SK-N-DZ (cell line): ENCODE measurements at regions not wholly inside any gene's neighbourhood (a gene's known extent, or its start where the extent isn't known, plus 50 kb on each side); places are given as distances from the start of the nearest gene placed in this dataset.
"Not testable (repeated sequence)": the region's sequence is repeated elsewhere in the genome, so short reads cannot be mapped to it uniquely, and the experiment has no call there.

Experiments
- DNase-seq: peaks from one replicate; pipeline ENCODE4 v3.0.0-alpha.2; 2015; ENCODE audit warnings: low spot score

DNA sequence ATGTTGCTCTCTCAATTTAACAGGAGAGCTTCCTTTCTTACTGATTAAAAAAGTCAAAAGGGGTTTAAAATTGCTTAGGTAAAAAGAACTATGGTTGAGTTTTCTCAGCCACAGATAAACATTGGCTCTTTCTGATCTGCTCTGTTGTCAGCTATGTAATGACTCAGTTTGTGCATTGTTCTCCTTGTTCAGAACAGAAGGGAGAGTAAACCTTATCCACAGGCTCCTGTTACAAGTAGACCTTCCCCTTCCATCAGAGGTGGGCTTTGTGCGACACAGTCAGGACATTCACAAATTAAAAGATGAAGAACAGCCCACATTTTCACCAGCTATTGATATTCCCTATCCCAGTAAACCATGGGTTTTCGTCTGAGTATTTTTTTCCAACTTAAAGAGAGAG is 236.3 kb upstream of the SEMA6A start:
- no peak for DNase-seq

DNA sequence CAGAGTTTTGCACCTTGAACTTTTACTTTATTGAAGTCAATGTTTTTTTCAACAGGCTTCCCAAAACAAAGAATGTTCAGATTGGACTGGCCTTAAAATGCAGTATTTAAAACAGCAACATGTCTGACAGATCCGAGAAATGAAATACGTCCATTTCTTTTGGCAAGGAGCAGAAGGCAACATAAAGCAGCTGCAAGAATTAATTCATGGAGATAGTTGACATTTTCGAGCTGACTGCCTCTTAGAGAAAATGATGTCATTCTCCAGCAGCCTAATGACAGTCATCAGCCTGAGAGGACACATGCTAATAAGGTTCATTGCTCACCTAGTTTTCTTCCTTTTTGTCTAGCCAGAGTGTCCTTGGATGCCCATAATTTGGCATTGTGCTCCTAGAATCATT is 232.2 kb upstream of the SEMA6A start:
- no peak for DNase-seq

DNA sequence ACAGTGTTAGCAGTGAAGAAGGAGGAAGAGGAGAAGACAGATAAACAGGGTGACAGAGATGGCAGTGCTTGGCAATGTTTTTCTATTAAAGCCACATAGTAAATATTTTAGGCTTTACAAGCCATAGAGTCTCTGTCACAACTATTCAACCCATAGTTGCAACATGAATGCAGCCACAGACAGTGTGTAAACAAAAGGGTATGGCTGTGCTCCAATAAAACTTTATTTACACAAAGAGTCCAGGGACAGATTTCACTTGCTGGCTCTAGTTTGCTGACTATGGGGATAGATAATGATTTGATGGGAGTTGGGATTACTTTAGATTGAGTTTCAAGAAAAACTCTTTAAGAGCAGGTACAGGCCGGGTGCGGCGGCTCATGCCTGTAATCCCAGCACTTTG is 224.8 kb upstream of the SEMA6A start:
- DNase-seq, result no peak

DNA sequence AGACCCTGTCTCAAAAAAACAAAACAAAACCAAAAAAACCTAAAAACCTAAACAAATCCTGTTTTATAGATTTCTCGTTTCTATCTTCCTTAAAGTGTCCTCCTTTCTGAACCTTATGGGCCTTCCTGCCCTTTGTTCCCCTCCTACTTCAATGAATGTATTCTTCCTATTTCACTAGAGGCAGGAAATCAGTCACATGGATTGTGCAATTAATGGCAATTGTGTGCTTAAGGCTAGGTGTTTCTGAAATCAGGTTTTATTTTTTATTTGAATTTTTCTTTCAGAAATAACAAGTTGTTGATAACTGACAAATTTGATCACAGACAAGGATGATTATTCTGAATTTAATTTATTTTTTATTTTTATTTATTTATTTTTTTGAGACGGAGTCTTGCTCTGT is 220.6 kb upstream of the SEMA6A start:
- DNase-seq, result no peak

DNA sequence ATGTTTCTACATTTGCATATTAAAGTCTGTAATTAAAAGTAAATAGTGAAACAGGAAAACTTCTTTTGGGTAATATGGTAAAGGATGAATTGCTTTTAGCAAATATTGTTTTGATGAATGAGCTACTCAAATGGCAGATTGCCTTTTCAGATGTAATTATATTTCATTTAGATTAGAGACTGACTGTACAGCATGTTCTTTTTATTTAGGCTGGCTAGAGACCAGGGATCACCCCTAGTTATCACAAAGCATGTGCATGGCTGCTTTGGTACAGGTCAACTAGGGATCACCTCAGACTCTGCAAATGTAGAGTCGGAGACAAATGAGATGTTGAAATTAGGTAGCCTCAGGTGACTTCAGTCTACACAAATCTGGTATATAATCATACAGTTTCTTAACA is 214.9 kb upstream of the SEMA6A start:
- DNase-seq, result no peak

DNA sequence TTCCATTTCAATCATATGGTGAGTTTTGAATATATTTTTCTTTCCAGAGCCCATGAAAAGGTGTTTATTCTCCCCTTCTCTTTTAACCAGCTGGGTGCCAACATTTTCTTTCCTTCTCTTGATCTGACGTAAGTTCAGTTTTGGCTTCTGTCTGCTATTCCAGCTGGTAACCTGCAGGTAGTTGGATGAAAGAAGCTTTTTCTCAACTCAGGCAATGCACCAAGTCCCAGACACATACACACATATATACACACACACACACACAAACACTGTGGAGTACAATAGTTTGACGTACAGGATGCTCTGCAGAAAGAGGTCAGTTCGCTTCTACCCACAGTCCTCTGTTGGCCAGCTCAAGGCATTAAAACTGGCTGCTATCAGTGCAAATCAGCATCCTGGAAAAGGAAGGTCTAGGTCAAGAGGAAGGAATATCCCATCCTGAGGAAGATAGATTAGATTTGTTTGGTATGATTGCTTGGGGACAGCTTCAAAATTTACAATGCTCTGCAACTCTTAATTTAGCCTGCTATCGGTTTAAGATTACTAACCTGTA is 214.3 kb upstream of the SEMA6A start:
- DNase-seq, result no peak

DNA sequence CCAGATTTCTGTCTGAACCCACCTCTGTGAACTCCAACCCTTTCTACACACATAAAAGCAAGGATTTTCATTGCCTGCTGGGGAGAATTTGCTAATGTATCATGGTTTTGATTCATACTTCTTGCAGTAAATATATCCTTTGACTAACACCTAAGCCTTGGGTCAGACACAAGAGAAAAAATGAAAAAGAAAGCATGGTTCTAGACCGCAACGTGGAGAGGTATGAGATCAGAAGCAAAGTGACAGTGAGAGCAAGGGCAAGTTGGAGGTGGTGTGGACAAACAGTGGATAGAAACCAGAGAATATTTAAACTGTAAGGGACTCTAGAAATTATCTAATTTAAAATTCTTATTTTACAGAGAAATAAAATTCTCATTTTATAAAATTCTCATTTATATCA is 212.9 kb upstream of the SEMA6A start:
- no peak for DNase-seq

DNA sequence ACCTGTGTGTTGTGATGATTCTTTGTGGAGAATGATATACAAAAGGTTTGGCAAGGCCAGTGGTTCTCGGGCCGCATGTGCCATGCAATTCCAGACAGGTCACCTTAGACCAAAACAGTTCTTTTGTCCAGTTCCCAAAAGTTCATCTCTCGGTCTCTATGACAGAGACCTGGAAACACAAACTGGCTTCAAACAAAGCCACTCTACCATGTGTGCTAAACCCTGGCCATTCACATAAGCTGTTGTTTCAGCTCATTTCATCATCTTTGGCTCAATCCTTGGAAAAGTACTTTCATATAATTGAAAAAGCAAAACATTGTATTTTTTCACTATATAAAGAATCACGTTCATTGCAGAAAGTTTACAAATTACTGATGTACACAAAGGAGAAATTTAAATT is 210.5 kb upstream of the SEMA6A start:
- DNase-seq, result no peak

DNA sequence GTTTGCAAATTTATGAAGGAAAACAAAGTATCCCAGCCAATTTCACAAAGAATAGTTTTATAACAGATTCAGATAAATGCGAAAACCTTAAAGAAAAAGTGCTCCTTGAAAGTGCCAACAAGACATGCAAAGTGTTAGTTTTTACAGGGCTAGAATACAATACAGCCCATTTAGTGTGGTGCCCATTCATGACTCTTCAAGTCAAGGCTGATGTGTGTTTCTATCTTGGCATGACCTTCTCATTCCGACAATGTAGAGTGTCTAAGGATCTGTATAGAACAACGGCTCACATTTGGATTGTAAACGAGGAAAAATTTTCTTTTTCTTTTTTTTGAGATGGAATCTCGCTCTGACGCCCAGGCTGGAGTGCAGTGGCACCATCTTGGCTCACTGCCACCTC is 205.2 kb upstream of the SEMA6A start:
- DNase-seq, result no peak

DNA sequence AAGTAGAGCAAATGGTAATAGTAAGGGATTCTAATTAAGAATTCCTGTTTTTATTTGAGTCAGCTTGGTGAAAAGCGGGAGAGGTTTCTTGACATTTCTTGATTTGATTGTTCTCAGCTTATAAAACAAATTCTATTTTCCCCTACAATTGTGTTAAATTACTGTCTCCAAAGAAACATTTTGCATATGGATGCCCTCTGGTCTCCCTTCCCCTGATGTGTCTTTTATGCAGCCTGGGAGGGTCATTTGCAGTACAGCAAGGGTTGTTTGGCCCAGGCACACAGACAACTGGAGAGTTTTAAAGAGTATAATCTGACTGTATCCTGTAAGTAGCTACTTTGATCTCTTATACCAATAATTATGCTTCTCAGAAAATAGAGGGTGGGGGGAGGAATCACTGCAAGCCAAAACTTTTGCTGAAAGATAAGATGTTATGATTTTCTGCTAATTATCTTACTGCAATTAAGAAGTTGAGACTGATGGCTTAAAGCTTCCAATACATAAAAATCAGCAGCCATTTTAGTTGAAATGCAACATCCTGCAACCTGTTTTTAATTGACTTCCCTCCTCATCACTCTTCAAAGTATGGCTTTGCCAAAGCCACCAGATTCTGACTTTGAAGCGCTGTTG is 204.1 kb upstream of the SEMA6A start:
- no peak for DNase-seq

DNA sequence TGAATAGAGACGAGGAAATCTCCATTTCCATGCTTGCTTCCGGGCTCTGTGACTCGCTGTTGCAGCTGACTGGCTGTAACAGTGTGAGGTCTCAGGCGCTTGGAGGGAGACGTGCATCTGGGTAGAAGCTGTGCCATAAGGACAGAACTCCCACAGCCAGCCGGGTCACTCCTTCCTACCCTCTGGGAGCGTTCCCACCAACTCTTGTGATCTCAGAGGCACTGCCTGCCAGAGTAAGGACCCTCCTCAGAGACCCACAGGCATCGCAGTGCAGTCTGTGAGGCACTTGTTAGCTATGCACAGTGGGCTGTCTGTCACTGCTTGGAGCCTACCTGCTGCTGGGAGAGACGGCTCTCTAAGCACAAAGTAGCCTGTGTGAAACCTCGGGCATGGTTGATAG is 203.4 kb upstream of the SEMA6A start:
- peak; percentile 22 for DNase-seq

DNA sequence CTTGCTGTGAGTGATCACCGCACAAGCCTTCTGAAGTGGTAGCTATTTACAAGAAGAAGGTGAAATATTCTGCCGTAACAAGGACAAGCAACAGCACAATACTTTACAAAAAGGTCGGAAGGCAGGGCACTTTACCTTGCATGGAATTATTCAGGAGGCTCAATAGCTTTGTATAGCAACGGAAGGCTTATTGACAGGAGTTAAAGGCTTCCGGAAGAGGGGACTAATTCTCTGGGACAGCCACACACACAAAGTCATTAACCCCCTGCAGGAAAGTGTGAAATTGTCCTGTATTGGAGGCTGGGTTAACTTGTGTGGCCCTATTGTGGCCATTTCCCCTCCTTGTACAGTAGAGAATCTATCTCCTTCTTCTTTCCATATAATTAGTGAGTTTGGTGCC is 199.3 kb upstream of the SEMA6A start:
- no peak for DNase-seq

DNA sequence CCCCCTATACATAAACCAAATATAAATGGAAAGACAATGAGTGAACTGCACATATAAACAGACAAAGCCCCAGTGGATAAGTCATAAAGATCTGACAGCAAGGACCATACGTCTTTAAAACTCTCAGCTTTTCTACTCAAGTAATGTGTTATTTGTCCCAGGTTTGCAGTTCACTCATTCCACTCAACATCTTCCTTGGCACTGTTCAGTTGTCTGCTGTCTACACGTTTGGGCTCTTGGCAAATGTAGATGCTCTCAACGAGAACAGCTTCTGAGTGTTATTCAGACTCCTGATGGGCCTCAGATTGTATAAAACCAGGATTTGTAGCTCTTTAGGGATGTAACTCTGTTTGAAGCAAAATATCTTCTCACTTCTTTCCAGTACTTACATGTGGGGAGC is 198.2 kb upstream of the SEMA6A start:
- DNase-seq, result no peak

DNA sequence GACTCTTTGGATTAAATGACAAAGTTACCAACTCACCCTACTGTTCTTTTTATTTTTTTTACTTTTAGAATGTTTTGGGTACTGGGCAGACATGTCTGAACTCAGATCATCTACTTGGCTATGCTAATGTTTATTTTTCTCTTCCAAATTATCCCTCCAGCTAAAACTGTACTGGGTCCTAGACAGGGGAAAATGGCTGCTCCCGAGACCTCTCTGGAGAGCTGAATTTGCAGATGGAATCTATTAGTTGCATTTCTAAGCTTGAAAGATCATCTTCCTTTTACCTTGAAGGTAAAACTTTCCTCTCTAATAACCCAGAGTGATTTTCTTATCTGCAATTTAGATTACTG is 197.5 kb upstream of the SEMA6A start:
- peak; percentile 24 for DNase-seq

DNA sequence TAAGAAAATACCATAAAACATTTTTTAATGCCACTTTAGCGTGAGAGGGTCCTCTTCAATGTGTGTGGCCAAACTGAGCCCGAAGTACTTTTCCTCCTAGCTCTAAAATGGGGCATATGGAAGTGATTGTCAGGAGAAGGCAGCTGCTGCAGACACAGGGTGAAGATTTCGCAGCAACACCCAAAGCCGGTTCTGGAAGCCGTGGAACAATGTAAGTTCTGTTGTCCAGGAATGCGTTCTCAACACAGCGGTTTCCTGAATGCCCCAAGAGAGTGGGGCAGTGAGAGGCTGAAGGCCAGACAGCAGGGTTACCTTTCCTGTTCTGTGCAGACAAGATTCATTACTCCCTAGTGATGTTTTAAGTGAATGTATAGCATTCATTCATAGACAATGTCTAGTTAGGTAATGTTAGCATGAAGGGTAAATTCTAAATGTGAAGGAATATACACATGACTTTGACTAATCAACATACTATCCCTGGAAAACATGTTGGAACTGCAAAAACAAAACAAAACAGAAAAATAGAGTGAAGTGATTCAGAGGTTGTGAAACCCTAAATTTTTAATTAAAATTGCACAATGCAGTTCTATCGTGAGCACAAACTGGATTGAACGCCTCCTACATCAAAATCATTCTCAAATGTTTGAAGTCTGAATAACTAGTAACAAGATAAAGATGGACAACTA is 197.0 kb upstream of the SEMA6A start:
- no peak for DNase-seq

DNA sequence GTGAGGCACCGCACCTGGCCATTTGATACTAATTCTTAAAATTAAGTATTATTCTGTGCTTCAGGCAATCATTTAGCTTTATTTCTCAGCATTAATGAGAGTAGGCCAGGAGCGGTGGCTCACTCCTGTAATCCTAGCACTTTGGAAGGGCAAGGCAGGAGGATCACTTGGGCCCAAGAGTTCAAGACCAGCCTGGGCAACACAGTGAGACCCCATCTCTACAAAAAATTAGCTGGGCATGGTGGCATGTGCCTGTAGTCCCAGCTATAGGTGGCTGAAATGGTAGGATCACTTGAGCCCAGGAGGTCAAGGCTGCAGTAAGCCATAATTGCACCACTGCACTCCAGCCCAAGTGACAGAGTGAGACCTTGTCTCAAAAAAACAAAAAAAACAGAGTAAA is 195.3 kb upstream of the SEMA6A start:
- DNase-seq, result not testable (repeated sequence)

DNA sequence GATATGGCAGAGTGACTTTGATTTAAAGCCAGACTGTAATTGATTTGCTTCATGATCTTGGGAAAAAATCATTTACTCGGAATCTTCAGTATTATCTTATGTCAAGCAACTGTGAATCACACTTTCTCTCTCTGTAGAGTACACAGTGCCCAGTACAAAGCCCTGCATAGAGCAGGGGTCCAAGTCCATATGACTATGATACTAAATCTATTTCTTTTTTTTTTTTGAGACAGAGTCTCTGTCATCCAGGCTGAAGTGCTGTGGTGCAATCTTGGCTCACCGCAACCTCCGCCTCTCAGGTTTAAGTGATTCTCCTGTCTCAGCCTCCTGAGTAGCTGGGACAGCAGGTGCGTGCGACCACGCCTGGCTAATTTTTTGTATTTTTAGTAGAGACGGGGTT is 194.8 kb upstream of the SEMA6A start:
- DNase-seq, result no peak

DNA sequence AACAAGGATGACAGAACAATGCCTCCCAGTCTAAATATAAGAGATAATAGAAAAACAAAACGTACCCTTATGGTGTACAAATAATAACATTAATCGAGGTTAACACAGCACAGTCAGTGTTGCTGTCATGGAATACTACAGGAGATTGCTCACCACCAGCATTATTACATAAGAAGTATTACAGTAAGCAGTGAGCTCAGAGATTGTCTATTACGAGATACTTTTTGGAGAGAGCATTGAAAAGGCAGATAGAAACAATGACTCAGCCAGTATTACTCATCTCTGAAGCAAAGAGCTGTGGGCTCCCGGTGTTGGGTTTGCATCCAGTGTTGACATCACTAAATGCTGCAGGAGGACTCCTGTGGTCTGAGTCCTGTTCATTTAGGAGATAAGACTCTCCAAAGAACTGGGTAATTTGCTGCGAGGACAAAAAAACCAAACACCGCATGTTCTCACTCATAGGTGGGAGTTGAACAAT is 191.9 kb upstream of the SEMA6A start:
- no peak for DNase-seq

DNA sequence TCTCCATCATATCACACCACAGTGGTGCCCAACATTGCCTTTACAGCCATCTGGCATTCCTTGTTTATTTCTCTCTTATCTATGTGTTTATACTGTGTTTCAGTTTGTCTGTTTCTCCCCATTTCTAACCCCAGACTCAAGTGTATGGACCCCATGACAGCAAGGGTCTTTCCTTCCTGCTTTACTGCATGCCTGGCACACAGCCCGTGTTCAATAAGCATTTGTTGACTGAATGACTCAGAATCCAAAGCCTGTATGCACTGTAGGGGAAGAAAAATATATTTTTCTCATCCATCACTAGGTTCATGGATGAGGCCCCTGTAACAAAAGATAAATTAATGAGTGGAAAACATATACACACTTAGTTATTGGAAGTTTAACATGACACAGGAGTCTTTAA is 190.8 kb upstream of the SEMA6A start:
- no peak for DNase-seq

DNA sequence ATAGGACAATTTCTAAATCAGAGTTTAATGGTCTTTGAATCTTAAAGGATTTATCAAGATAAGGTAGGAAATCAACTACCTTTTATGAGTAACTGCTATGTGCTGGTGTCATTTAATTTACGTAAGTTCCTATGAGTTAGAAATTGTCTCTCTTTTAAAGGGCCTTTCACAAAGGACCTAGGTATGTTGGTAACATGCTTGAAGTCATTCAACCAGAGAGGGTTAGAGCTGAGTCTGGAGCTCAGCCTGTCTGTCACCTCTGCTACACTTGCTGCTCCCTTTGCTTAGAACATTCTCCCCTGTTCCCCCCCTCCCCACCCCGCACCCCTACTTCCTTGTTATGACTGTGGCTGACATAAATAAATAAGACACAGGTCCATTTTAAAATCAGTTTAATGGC is 190.3 kb upstream of the SEMA6A start:
- no peak for DNase-seq

DNA sequence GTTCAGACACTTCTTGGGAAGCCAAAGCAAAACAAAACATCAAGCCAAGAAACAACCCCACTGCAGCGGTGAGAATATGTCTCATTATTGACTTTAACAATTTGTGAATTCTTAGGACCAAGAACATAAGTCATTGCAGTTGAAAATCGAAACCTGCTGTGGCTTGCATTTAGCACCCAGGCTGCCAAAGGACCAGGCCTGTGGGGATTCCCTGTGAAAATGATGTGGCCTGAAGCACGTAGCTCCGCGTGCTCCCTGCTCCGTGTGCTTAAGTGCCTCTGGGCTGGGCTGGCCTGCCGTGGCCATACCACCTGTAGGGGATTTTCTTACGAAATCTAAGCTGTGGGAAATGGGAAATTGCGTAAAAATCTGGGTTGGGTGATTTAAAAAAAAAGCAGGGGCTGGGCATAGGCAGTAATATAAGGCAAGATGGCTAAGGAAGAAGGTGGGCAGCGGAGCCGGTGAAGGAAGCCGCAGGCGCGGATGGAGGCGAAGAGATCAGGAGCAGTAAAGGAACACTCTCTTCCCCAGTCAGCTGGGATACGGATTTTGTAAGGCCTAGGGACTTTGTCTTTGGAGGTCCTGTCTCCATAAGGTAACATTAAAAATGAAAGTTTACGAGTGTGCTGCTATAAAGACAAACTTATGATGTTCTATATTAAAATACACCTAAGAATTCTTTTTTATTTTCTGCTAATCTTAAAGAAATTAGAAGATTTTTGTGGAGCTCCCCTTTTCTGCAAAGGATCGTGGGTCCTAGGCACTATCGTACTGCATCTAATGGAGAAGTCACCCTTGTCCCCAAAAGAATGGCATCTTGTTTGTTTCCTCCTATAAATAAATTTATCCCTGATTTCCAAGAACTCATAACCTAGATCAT is 189.6 kb upstream of the SEMA6A start:
- DNase-seq, result no peak

DNA sequence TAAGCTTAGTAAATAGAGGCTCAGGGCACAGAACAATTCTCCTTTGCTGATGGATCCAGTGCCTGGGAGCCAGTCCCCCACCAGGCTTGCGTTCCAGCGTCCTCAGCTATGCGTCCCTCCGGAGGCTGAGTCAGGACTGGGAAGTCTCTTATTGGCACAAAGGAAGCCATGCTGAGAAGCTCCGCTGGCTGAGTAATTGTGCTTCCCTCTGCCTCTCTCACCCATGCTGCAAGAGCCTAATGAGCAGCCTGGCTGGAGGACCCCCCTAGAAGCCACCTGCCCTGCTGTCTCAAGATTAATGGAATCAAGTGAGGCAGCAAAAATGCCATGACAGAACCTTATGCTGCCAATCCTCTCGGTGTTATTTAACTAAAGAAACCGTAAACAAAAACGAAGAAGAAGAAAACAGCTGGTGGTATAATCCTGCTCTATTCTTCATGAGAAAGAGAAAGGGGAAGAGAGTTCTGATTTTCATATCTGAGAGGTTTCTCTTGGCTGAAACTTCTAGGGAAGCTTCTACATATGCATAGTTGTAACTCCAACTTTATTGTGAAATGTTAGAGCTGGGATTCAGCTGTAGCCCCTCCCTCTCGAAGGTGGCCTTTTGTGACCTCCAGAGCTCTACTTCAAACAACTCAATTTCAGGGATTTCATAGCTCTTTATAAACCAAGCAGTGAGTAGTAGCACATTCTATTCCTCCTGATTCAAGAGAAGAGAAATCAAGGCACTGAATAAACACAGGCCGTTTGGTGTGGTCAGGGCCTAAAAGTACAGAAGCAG is 185.4 kb upstream of the SEMA6A start:
- DNase-seq, result no peak
